Middle frontal gyrus (tissue), 1 donor: ENCODE measurements at regions not wholly inside any gene's neighbourhood (a gene's known extent, or its start where the extent isn't known, plus 50 kb on each side); places are given as distances from the start of the nearest gene placed in this dataset.
"Not testable (repeated sequence)": the region's sequence is repeated elsewhere in the genome, so short reads cannot be mapped to it uniquely, and the experiment has no call there.

Experiments used
- DNase-seq: peaks from one replicate; pipeline ENCODE4 v3.0.0-alpha.2; 2015; ENCODE audit warnings: low spot score; ENCODE audit errors: extremely low spot score

DNA sequence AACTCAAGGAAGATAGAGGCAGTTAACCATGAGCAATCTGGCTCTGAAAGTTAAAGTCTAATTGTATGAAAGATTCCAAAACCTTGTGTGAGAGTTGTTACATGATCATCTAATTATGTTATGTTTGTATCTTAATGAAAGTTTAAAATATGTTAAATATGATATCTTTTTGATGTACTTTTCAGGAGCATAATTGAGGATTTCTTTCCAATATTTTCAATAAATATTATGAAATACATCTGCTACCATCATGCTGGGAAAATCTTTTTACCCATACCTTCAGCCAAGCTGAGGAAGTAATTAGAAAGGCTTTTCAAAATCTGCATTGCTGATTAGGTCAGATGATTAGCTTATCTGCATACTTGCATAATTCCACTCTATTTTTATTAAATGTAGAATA is 318.4 kb downstream of the KLF12 start:
- no peak for DNase-seq

DNA sequence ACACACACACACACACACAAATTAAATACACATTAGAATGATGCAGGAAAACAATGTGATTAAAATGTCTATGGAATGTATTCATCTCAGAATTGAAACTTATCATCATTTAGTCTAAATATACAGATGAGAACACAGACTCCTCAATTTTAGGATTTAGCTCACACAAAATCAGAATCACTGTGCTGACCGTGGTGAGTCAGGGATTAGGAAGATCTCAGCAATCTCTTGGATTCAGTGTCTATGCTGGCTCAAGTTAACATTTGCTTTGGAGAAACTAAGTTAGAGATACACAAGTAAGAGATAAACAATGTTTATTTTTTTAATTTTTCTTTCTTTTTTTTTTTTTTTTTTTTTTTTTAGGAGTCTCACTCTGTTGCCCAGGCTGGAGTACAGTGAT is 323.6 kb downstream of the KLF12 start:
- no peak for DNase-seq

DNA sequence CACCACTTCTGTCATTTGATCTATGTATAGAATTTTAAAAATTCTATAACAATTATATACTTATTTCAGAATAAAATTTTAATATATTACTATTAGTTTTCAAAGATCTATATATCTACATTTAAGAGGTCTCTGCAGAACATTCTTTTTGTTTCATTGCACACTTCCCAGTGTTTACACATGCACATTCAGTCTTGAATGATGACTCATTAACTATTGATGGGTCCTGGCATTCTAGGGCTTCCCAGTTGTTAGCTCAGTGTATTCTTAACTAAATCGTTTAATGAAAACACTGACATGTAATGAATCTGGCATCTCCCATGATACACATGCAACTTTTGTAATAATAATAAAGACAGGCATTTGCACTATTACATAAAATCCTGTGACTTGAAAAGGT is 324.6 kb downstream of the KLF12 start:
- no peak for DNase-seq

DNA sequence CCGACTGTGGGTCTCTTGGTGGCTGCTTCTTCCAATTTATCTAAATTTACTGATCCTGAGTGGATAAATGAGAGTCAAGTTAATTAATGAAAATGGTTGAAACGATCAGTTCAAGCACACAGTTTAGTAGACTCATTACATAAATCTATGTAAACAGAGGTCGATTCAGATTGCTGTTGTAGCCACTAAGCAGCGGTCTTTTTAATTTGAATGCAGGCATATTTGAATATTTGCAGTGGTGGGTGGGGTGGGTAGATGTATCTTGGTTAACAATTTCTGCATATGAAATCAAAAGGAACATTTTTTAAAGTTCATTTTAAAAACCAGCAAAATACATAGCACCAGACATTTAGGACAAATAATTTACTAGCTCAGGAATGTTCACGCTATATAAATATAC is 325.9 kb downstream of the KLF12 start:
- no peak for DNase-seq

DNA sequence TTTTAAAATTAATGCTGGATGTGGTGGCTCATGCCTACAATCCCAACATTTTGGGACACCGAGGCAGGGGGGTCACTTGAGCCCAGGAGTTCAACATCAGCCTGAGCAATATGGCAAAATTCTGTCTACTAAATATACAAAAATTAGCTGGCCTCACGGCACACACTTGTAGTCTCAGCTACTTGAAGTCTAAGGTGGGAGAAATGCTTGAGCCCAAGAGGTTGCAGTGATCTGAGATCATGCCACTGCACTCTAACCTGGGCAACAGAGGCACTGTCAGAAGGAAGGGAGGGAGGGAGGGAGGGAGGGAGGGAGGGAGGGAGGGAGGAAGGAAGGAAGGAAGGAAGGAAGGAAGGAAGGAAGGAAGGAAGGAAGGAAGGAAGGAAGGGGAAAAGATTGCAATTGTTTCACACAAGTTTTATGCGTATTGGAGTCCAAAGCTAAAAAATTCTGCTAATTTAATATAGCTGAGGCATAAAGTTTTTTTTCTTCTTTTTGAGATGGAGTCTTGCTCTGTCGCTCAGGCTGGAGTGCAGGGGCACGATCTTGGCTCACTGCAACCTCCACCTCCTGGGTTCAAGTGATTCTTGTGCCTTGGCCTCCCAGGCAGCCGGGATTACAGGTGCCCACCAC is 328.8 kb downstream of the KLF12 start:
- not testable (repeated sequence) for DNase-seq

DNA sequence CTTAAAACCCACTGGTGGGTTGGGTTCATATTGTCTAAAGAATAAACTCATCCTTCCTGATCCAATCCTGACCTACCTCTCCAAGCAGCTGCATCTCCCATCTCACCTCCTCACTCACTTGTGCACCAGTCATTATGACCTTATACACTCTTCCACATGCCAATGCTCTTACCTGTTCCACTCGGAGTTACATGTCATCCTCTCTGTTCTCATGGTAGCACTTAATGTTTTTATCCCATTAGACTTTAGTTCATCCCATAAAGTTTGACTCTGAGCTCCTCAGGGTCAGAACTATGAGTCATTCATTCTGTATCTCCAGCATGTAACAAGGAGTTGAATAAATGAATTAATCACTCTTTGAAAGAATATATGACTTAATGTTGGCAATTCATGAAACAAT is 330.2 kb downstream of the KLF12 start:
- no peak for DNase-seq

DNA sequence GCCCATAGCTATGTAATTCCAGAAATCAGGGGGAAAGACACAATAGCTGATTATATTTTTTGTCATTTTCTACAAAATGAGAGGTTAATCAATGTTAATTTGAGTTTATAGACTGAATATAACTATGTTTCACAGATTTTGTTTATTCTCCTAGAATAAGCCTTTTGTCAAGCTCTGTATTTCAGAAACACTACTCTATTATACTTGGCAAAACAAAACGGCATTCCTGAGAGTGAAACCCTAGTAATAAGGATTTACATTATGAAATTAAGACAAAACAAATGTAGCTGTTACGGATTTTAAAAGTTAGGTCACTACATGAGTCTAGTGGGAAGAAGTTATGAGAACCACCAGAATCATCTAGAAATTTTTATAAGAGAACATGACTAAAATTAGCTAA is 334.2 kb downstream of the KLF12 start:
- DNase-seq: no peak

DNA sequence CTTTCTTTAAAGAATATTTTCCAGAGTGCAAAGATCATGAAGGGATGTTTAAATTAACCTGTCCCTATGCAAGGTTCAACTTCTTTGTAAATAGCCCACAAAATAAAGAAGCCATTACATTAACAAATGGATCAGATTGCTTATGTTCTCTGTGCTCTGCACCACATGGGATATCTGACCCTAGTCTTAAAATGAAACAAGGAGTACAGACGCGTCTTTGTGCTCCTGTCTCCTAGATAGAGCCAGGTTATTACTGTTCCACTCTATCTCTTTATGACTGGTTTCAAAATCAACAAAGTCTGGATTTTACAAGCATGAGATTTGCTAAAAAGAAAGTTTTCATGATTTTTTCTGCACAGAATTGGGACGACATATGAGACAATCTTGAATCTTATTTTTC is 339.4 kb downstream of the KLF12 start:
- no peak for DNase-seq

DNA sequence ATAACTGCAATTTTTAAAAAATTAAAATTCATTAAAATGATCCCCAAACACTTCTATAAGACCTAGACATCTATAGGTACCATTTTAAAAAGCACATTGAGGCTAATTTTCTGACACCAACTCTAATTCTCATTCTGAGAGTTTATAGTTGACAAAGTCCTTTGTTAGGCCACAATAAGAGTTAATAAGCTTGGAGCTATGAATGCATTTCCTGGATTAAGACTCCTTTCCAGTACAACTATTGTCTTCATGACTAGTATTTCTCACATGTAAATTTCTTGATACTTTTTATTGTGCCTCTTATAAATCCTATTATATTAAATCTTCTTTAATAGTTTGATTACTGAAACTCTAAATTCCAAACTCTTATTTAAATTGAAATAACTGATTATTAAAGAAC is 340.8 kb downstream of the KLF12 start:
- no peak for DNase-seq

DNA sequence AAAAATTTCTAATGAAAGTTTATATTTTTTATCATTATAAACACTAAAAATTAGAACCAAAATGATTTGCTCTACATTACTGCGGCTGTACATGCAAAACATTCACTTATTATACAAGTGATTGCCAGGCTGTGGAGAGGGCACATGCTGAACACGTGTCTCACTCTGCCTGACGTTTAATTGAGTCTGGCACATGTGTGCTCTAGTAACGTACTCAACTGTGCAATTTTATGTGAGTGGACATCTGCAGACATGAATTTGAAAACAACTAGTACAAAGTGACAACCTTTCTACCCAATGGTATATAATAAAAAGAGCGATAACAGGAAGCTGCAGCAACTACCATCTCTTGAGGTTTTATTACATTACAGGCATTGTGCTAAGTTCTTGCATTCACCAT is 341.4 kb downstream of the KLF12 start:
- DNase-seq: no peak

DNA sequence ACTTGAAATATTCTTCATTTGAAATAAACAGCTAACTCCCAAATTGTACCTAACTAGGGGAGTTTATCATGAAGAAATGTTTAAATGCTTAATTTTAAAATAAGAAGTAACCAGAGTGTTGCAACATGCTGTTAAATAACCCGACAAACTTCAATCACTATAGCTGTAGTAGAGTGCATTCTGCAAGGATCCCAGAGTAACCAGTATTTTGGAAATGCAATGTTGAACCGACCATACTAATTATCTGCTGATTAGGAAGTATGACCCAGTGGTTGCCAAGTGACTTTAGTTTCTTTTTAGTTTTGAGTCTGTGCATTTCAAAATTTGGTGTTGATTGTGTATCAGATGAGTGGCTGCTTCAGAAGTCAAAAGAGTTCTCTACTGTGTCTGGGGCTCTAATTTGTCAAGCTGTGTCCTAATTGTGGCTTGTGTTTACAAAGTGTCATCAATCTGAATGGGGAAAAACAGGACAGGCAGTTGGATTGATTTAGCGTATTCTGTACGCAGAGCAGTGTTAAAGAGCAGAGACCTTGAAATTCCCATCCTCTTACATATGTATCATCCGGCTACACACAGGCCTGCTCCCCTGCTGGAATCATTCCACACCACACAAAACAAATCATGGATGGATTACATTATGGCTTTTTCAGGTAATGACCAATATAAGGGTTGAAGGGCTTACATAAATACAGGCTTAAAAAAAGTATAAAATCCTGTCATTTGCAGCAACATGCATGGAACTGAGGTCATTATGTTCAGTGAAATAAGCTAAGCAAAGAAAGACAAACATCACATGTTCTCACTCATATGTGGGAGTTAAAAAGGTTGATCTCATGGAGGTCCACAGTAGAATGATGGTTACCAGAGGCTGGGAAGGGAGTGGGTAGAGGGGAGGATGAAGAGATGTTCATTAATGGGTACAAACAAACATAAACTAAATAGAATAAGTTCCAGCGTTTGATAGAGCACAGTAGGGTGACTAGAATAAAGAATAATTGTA is 351.5 kb downstream of the KLF12 start:
- no peak for DNase-seq

DNA sequence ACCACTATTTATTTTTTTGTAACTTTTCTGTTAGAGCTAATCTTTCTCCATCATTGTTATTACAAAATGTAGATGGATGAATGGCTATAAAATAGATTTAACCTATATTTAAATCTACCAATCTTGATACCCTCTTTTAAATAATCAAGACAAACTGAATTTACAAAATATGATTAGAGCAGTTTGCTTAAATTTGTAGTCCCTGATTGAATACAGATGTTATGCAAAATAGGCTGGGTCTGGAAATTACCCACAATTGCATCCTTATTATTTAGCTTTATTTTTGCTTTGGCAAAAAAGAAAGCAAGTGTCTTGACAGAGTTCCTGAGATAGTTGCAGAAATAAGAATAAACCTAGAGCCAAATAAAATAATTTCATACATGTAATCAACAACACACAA is 352.8 kb downstream of the KLF12 start:
- DNase-seq: no peak

DNA sequence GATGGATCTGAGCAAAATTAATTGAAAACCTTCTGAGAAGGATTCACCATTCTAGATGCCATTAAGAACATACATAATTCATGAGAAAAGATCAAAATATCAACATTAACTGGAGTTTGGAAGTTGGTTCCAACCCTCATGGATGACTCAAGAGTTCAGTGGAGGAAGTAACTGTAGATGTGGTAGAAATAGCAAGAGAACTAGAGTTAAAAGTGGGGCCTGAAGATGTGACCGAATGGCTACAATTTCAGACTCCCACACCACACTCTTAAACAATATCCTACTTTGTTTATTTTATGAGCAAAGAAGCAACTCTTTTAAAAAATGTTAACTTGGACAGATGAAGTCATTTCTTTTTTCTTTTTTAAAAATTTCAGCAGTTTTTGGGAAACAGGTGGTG is 354.3 kb downstream of the KLF12 start:
- DNase-seq: no peak

DNA sequence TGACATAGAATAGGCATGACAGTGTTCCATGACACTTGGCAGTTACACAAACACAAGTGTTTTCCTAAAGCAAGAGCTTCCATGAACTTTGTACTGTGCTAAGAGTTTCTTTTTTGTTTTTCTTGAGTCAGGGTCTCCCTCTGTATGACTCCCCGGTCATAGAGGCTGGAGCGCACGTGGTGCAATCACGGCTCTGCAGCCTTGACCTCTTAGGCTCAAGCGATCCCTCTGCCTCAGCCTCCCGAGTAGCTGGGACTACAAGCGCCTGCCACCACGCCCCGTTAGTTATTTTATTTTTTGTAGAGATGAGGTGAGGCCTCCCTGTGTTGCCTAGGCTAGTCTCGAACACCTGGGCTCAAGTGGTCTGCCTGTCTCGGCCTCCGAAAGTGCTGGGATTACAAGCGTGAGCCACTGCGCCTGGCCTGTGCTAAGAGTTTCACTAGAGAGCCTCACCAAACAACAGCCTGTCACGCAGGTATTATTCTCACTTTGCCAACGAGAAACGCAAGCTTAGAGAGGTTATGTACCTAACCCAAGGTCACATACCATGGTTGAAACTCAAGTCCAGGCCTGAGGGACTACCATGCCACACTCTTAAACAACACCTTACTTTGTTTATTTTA is 355.9 kb downstream of the KLF12 start:
- no peak for DNase-seq

DNA sequence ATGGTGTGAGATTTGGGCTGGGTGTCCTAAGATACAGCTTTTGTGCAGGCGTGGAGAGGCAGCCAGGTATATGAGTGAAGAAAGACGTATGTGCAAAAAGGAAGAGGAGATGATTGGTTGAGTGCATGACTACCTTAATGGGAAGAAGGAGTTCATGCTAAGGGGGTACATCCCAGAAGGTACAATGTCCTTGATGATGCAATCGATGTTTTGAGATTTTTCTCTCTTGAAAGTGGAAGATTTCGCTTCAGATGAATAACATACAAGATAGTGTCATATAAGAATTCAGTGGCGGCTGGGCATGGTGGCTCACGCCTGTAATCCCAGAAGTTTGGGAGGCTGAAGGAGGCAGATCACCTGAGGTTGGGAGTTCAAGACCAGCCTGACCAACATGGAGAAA is 357.1 kb downstream of the KLF12 start:
- no peak for DNase-seq

DNA sequence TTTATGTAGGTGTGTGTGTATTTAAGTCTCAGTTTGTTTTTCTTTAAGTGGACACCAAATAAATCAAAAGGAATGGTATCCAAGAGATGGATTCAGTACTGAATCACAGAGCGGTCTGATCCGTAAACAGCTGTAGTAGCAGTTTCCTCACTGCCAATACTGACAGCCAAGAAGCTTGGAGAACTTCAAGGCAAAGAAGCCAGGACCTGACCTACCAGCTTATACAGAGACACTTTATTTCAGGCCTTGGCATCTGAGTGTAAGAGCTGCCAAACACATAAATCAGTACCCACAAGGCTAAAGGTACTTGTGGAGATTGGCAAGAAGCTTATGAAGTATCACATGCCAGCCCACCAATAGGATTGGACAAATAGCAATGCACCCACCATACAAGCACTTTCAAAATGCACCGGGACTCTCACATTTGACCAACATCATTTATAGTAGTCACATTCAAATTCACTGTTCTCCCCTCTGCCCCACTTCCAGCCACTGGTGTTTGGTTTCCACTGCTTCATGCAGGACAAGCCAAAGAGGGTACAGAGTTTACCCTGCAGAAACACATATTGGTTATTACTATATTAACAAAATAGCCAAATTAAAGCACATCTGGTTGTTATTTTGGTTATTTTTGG is 357.9 kb downstream of the KLF12 start:
- DNase-seq: no peak

DNA sequence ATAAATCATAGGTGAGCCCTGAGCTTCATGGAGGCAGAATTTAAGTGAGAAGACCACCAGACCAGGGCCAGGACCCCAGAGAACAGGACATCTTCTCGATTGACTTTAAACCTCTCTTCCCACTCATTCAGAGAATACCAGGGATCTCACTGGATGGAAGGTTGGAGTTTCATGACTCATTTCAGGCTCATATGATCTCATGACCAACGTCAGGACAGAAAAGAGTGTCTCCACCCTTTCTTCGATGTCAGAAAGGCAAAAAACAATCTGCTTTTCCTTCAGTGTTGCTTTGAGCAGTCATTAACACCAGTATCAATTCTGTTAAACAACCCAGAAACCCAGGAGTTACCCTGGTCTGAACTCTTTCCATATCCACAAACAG is 361.0 kb downstream of the KLF12 start:
- no peak for DNase-seq

DNA sequence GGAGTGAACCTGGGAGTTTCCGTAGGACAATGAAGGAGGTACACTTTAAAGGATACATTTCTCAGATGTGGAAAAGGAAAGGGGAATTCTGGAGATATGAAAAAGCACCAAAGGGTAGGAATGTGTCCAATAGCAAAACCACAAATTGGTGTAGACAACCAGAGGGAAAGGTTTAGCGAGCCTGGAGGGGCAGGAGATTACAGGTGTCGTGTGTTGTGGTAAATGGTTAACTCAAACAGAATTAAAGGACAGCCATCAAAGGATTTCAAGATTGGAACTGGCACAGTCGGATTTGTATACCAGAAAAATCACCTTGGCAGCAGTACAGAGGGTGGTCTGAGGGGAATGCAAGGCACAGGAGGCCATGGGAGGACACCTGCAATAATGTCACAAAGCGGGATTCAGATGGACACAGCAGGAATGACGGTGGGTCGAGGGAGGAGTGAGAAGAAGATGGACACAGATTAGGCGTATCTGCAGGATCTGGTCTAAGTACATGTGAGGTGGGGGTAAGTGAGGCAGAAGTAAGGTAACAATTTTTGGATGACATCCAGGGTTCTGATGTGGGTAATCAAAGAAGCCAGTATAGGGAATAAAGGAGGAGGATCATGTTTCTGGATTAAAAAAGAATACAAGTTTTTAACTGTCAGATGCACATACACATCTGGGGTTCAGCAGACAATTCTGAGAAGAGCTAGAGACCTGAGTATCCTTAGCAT is 361.6 kb downstream of the KLF12 start:
- DNase-seq: no peak

DNA sequence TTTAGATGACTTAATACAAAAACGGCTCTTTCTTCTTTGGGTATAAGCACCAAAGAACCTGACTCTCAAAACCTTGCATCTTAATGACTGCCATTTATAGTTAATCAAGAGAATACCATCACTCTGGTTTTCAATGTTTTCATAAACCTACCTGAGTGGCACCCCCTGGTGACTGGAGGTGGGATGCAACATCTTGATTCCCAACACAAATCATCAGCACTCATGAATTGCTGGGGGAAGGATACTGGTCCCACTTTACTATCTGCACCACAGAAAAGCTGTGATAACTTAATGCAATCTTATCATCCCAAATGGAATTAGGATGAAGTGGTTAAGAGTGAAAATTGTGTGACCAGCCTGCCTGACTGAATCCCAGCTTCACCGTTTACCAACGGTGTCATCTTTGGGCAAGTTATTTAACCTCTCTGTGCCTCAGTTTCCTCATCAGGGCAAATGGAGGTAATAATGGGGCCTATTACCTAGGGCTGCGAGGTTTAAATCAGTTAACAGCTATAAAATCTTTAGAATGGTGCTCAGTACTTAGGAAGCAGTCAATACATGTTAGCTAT is 366.4 kb downstream of the KLF12 start:
- DNase-seq: no peak

DNA sequence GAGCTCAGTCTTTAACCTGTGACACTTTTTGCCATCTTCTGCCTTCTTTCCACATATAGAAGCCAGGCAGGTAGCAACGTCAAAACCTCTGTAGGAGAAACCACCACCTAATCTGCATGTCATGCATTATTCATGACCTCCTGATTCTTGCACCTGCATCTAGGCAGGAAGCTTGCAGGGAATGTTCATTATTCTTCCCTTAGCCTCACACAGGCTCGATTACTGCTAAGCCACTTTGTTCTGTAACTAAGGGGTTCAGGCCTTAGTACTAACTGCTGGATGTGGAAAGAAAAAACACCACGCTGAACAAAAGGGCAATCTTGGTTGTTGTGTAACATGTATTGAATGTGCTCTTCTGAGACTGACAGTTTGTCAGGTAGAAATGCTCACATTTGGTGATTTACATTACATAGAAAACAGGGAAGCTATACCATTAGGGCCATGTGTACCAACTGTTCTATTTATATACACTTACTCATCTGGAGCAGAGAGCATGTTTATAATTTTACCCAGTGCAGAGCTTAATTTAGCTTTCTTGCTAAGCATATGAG is 366.9 kb downstream of the KLF12 start:
- no peak for DNase-seq
